B cell (primary cell): ENCODE measurements at regions not wholly inside any gene's neighbourhood (a gene's known extent, or its start where the extent isn't known, plus 50 kb on each side); places are given as distances from the start of the nearest gene placed in this dataset.

Experiments
- ATAC-seq: fragments of 200-7000 bp; cut with Tn5 transposase; one replicate; pipeline ENCODE4 v1.10.0; 2021; ENCODE audit warnings: low read depth, mild to moderate bottlenecking, moderate number of reproducible peaks, moderate library complexity
- CTCF ChIA-PET: fragments of 350-600 bp; sonication (Branson Sonifier 250); formaldehyde crosslinking; loops from one replicate; lab custom pipeline; 2021; ENCODE audit warnings: antibody characterized with exemption, inconsistent platforms; lab: Charles Lee
- POLR2A ChIA-PET: fragments of 350-600 bp; sonication (Branson Sonifier 250); formaldehyde crosslinking; loops from one replicate; lab custom pipeline; 2021; ENCODE audit warnings: antibody characterized with exemption; lab: Charles Lee
- DNase-seq: peaks from one replicate; pipeline ENCODE4 v3.0.0; 2013
- H2AFZ ChIP-seq: 2 replicates; pipeline ENCODE4 v1.6.1; 2012; ENCODE audit warnings: mild to moderate bottlenecking, low read depth, low read length; ENCODE audit not compliant: insufficient read depth, poor library complexity, severe bottlenecking
- H3K27ac ChIP-seq, 2 donors: 1 replicate in 1 of 2; 2 replicates in 1 of 2; pipeline ENCODE4 v1.5.1; 2012 to 2013; ENCODE audit warnings: low read length in 2 of 2, mild to moderate bottlenecking in 2 of 2, moderate library complexity in 1 of 2
- H3K27me3 ChIP-seq, 4 experiments: fragments of 200-600 bp in 1 of 4; sonication (generic) in 1 of 4; replicated peaks in 1 of 4; 1 replicate in 2 of 4; 2 replicates in 2 of 4; pipeline versions ENCODE4 v1.6.1 to v1.7.0; 2013 to 2016; ENCODE audit warnings: low read length in 3 of 4, mild to moderate bottlenecking in 2 of 4, mixed read lengths in 1 of 4, moderate library complexity in 1 of 4; ENCODE audit not compliant: insufficient read depth in 4 of 4, control insufficient read depth in 3 of 4; ENCODE audit errors: control extremely low read depth in 1 of 4
- H3K36me3 ChIP-seq, 2 experiments: replicated peaks in 1 of 2; 1 replicate in 1 of 2; 2 replicates in 1 of 2; pipeline versions ENCODE4 v1.6.1 to v1.7.1; 2013; ENCODE audit warnings: low read length in 1 of 2; ENCODE audit not compliant: insufficient read depth in 2 of 2, control insufficient read depth in 1 of 2; ENCODE audit errors: control extremely low read depth in 1 of 2, extremely low read depth in 1 of 2
- H3K4me1 ChIP-seq, 2 donors: fragments of 200-600 bp in 1 of 2; sonication (generic) in 1 of 2; 1 replicate in 1 of 2; 2 replicates in 1 of 2; pipeline versions ENCODE4 v1.5.1 to v1.6.1; 2013 to 2017; ENCODE audit warnings: low read length in 2 of 2; ENCODE audit not compliant: control insufficient read depth in 2 of 2, insufficient read depth in 2 of 2
- H3K4me2 ChIP-seq: replicated peaks from 2 replicates; pipeline ENCODE3; 2012; ENCODE audit warnings: mild to moderate bottlenecking, low read depth, low read length; ENCODE audit not compliant: poor library complexity, severe bottlenecking
- H3K4me3 ChIP-seq, 5 experiments: fragments of 200-600 bp in 1 of 5; sonication (generic) in 1 of 5; 1 replicate in 3 of 5; 2 replicates in 2 of 5; pipeline versions ENCODE4 v1.5.1 to v1.7.0; 2011 to 2016; ENCODE audit warnings: low read length in 4 of 5, mild to moderate bottlenecking in 4 of 5, low read depth in 2 of 5, control low read depth in 1 of 5, moderate library complexity in 1 of 5; ENCODE audit not compliant: insufficient read depth in 1 of 5; ENCODE audit errors: control extremely low read depth in 1 of 5, extremely low read depth in 1 of 5
- H3K79me2 ChIP-seq: fragments of 200-600 bp; sonication (generic); one replicate; pipeline ENCODE4 v1.6.0; 2016; ENCODE audit warnings: low read length; ENCODE audit not compliant: control insufficient read depth, insufficient read depth
- H3K9ac ChIP-seq: fragments of 200-600 bp; sonication (generic); 2 replicates; pipeline ENCODE4 v1.6.1; 2017; ENCODE audit warnings: mild to moderate bottlenecking, low read length, moderate library complexity
- H3K9me3 ChIP-seq, 3 donors: one replicate each; pipeline versions ENCODE4 v1.6.1 to v1.7.1; 2013; ENCODE audit warnings: low read length in 2 of 3; ENCODE audit not compliant: control insufficient read depth in 2 of 3, insufficient read depth in 1 of 3; ENCODE audit errors: control extremely low read depth in 1 of 3
- H4K20me1 ChIP-seq: 2 replicates; pipeline ENCODE4 v1.6.0; 2012; ENCODE audit warnings: mild to moderate bottlenecking, low read length; ENCODE audit not compliant: insufficient read depth, control insufficient read depth, poor library complexity, severe bottlenecking
- H3K27ac Mint-ChIP-seq: one replicate; pipeline ENCODE4 v1.8.0; 2021; ENCODE audit warnings: mixed read lengths
- H3K27me3 Mint-ChIP-seq: one replicate; pipeline ENCODE4 v1.8.0; 2021; ENCODE audit warnings: mixed read lengths
- H3K4me1 Mint-ChIP-seq: one replicate; pipeline ENCODE4 v1.8.0; 2021; ENCODE audit warnings: mixed read lengths
- H3K4me3 Mint-ChIP-seq: one replicate; pipeline ENCODE4 v1.8.0; 2021; ENCODE audit warnings: mixed read lengths
- H3K9me3 Mint-ChIP-seq: one replicate; pipeline ENCODE4 v1.8.0; 2022; ENCODE audit warnings: mixed read lengths; ENCODE audit not compliant: insufficient read depth
- CTCF ChIP-seq: fragments of 200-600 bp; IDR thresholded peaks from one replicate; pipeline ENCODE4 v1.8.0; 2022; ENCODE audit warnings: antibody characterized with exemption, mild to moderate bottlenecking
- EZH2 ChIP-seq: IDR thresholded peaks from 2 replicates; pipeline ENCODE4 v1.6.1; 2012; ENCODE audit warnings: borderline replicate concordance, low read depth, mild to moderate bottlenecking, moderate library complexity, low read length; ENCODE audit not compliant: insufficient read depth, poor library complexity, severe bottlenecking
- WGBS: methylation state at CpG from one replicate; pipeline ENCODE4 v1.1.5; 2013; ENCODE audit warnings: missing lambda C conversion rate; ENCODE audit not compliant: insufficient coverage; 5-methylcytosine and 5-hydroxymethylcytosine counted together
- intact Hi-C: fragments of 100-400 bp; cut with micrococcal nuclease; formaldehyde crosslinking; loops from one replicate; pipeline ENCODE4 v1.10.0; 2022

- no peaks in the 10 kb centered on the region for H3K36me3 ChIP-seq
- H3K4me1 ChIP-seq = peaks cover 0 to 9% of the 10 kb centered on the region in 2 donors
- intact Hi-C loops = no loop called here
- no peaks in the 10 kb centered on the region for H3K9me3 ChIP-seq
- ChIA-PET CTCF (interaction anchor here (0.9 kb wide), 1 partner anchor 10 kb away, joined by 3 read pairs; no protein-coding TSS in a partner anchor), POLR2A (no interaction called here)
- no peak overlapping the region for H3K4me2 ChIP-seq
- DNase-seq (no peak), ATAC-seq (no peak)
- Mint-ChIP-seq H3K27ac (no peak overlapping the region), H3K4me1 (peaks cover 9% of the 10 kb centered on the region), H3K27me3 (no peaks in the 10 kb centered on the region), H3K9me3 (no peaks in the 10 kb centered on the region), H3K4me3 (no peak overlapping the region)
- no peaks in the 10 kb centered on the region for H3K79me2 ChIP-seq
- 88% methylated on average over 1 of the region's 2 CpGs for WGBS
- H3K4me3 ChIP-seq = no peak overlapping the region
- no peaks in the 10 kb centered on the region for H4K20me1 ChIP-seq
- H3K27me3 ChIP-seq = no peaks in the 10 kb centered on the region
- H3K9ac ChIP-seq = no peak overlapping the region
- no peak overlapping the region for H3K27ac ChIP-seq
- TF ChIP-seq EZH2 = no peak
- TF ChIP-seq CTCF = no peak
- H2AFZ ChIP-seq = no peak overlapping the region
Measured at GRCh38 chr6:14326774-14327173, 209.2 kb downstream of the CD83 start.

GRCh38 chr6:14328163-14328562 is 210.6 kb downstream of the CD83 start:
- ChIA-PET CTCF (no interaction called here), POLR2A (no interaction called here)
- Histone ChIP-seq H3K36me3 (no peaks in the 10 kb centered on the region), H4K20me1 (no peaks in the 10 kb centered on the region), H3K79me2 (no peaks in the 10 kb centered on the region), H3K4me2 (no peak overlapping the region), H3K4me3 (no peak overlapping the region), H3K27me3 (no peaks in the 10 kb centered on the region), H2AFZ (no peak overlapping the region), H3K9me3 (no peaks in the 10 kb centered on the region), H3K9ac (no peak overlapping the region), H3K4me1 (peaks cover 0 to 9% of the 10 kb centered on the region in 2 donors), H3K27ac (no peak overlapping the region)
- no peak overlapping the region for H3K4me3 Mint-ChIP-seq
- peaks cover 9% of the 10 kb centered on the region for H3K4me1 Mint-ChIP-seq
- H3K27ac Mint-ChIP-seq = no peak overlapping the region
- 98% methylated on average over 5 of the region's 9 CpGs for WGBS
- no peaks in the 10 kb centered on the region for H3K27me3 Mint-ChIP-seq
- H3K9me3 Mint-ChIP-seq = no peaks in the 10 kb centered on the region
- ATAC-seq = no peak
- TF ChIP-seq EZH2 (no peak), CTCF (no peak)
- intact Hi-C loops = no loop called here
- no peak for DNase-seq
